ENCODE measurements at regions not wholly inside any gene's neighbourhood (a gene's known extent, or its start where the extent isn't known, plus 50 kb on each side); places are given as distances from the start of the nearest gene placed in this dataset.

DNA sequence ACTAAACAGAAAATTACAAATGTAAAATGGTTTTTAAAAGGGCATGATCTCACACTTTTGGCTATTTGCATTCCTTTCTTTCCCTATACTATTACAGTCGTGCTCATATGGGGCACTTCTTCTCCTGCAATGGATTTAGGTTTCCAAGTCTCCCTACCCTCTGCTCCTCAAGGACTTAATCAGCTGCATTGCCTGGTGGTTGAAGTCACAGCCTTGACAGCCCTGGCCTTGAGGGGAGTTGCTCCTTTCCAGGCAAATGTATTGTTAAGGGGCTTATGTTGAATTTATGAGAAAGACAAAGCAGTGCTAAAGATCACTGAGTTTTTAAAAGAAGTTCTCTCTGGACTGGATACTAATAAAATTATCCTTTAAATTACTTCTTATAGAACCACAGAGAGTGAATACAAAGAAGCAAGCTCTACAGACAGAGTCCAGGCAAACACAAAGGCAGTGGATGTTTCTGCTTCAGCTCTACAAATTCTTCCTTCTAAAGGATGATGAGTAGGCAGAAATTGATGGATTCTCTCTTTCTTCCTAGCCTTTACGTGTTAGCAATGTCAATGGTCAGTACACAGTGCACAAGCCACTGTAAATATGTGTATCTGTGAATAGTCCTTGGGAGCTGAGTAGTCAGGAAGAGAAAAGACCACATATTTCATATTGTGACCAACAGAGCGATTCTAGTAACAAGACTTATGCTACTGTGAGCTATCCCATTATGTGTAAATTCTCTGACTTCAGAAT lies 390.9 kb downstream of the TBC1D4 start:
- H3K4me3 ChIP-seq (replicated peaks; ENCODE audit: low read depth, low read length), result no peak overlapping the region
- TF ChIP-seq, protein P1, sequence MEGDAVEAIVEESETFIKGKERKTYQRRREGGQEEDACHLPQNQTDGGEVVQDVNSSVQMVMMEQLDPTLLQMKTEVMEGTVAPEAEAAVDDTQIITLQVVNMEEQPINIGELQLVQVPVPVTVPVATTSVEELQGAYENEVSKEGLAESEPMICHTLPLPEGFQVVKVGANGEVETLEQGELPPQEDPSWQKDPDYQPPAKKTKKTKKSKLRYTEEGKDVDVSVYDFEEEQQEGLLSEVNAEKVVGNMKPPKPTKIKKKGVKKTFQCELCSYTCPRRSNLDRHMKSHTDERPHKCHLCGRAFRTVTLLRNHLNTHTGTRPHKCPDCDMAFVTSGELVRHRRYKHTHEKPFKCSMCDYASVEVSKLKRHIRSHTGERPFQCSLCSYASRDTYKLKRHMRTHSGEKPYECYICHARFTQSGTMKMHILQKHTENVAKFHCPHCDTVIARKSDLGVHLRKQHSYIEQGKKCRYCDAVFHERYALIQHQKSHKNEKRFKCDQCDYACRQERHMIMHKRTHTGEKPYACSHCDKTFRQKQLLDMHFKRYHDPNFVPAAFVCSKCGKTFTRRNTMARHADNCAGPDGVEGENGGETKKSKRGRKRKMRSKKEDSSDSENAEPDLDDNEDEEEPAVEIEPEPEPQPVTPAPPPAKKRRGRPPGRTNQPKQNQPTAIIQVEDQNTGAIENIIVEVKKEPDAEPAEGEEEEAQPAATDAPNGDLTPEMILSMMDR (IDR thresholded peaks at IDR 0.05; ENCODE audit: low read depth, low read length, missing control alignments), result no peak
- no peak for DNase-seq (ENCODE audit: extremely low read depth, low read depth)

DNA sequence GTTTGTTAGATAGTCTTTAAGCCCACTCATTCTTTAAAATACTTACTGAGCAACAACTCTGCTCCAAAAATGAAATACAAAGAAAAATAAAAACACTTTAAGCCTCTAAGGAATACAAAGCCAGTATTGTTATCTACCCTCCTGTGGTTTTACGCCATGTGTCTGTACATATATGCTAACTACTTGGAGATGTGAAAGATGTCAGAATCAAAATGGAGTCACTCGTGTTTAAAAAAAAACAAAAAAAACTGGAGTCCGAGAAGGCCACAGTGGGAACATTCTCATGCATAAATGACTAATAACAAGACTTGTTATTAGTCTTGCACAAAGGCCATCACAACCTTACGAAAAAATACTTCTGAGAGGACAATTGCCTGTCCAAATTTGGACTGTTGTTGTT lies 393.1 kb downstream of the TBC1D4 start:
- H3K4me3 ChIP-seq (replicated peaks; ENCODE audit: low read depth, low read length), result no peak overlapping the region
- DNase-seq (ENCODE audit: extremely low read depth, low read depth), result no peak
- TF ChIP-seq, protein P1 (IDR thresholded peaks at IDR 0.05; ENCODE audit: low read depth, low read length, missing control alignments), result no peak

DNA sequence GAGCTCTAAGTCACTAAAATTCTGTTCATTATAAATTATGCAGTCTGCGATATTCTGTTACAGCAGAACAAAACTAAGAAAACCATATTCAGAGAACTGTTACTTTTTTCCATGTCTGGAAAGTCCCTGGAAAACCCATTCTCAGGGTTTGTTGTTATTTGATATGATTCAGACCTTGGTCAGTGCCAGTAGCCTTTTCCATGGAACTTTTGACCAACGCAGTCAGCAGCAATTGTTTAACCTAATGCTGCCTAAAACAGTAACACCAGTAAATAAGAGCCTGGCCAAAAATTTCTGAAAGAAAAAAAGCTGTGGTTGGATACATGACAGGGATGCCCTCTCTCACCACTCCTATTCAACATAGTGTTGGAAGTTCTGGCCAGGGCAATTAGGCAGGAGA lies 402.7 kb downstream of the TBC1D4 start:
- no peak for DNase-seq (ENCODE audit: extremely low read depth, low read depth)
- H3K4me3 ChIP-seq (replicated peaks; ENCODE audit: low read depth, low read length), result no peak overlapping the region
- TF ChIP-seq, protein P1 (IDR thresholded peaks at IDR 0.05; ENCODE audit: low read depth, low read length, missing control alignments), result no peak

DNA sequence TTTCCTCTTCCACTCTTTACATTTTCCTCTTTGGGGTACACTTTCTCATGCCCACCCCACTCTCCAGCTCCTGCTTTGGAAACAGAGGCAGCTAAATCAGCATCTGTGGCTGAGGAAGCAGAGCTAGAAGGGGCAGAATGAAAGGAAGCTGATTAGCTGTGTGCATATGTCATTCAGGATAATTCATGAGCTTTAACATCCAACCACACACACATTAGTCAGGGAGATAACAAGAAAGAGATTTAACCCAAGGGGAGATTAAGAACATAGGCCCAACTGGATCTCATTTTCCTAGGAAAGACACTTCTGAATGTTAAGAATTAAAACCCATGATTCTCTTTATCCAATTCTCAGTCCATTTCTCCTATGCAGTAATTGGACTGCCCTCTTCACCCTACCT lies 405.5 kb downstream of the TBC1D4 start:
- TF ChIP-seq, protein P1 (IDR thresholded peaks at IDR 0.05; ENCODE audit: low read depth, low read length, missing control alignments), result no peak
- no peak overlapping the region for H3K4me3 ChIP-seq (replicated peaks; ENCODE audit: low read depth, low read length)
- no peak for DNase-seq (ENCODE audit: extremely low read depth, low read depth)

DNA sequence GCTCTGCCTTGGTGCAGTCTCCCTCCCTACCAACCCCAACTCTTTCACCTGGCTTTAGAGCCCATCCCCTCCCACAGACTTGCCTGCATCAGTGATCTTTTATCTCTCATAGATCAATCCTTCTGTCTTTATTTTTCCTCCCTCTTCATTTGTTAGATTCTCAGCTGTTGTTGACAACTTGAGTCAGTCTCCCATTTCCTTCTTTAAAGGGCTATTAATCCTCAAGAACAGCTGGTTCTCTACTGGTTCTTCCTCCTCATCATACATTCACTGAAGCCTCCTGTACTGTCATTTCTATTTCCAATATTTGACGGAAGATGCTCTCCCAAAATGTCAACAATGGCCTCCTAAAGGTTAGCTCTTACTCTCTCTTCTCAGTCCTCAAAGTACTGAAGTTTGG lies 408.2 kb downstream of the TBC1D4 start:
- H3K4me3 ChIP-seq (replicated peaks; ENCODE audit: low read depth, low read length), result no peak overlapping the region
- TF ChIP-seq, protein P1 (IDR thresholded peaks at IDR 0.05; ENCODE audit: low read depth, low read length, missing control alignments), result no peak
- no peak for DNase-seq (ENCODE audit: extremely low read depth, low read depth)

DNA sequence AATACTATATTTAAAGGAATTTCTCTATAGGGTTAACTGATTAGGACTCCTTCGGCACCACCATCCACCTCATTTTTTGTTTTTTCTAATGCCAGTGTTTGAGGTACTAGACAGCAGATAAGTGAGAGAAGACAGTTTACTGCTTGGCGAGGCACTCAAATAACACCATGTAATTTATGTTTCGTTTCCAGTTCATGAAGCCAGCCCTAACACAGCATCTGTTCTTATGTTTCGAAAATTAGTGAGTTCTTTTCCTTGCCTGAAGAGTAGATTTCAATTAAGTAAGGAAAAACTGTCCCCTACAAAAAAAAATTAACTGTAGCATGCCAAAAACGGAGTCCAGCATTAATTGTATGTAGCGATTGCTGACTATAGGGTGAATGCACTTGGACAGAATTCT lies 409.1 kb downstream of the TBC1D4 start:
- TF ChIP-seq, protein P1 (IDR thresholded peaks at IDR 0.05; ENCODE audit: low read depth, low read length, missing control alignments), result no peak
- no peak overlapping the region for H3K4me3 ChIP-seq (replicated peaks; ENCODE audit: low read depth, low read length)
- no peak for DNase-seq (ENCODE audit: extremely low read depth, low read depth)

DNA sequence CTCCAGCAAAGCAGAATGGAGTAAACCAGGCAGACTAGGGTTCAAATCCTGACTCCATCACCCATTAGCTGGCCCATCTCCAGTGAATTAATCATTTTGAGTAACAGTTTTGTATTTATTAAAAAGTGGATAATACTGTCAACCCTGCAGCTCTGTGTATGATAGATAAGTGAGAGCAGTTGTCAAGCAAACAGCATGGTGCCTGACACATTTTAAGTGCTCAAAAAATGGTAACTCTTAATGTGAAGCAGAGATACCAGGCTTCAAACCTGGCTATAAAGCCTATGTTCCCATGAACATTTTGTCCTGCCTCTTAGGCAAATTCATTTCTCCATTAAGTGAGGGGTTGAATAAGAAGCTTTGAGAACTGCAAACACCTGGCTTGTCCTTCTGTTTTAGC lies 409.6 kb downstream of the TBC1D4 start:
- DNase-seq (ENCODE audit: extremely low read depth, low read depth), result no peak
- TF ChIP-seq, protein P1 (IDR thresholded peaks at IDR 0.05; ENCODE audit: low read depth, low read length, missing control alignments), result no peak
- H3K4me3 ChIP-seq (replicated peaks; ENCODE audit: low read depth, low read length), result no peak overlapping the region
